ENCODE measurements at regions not wholly inside any gene's neighbourhood (a gene's known extent, or its start where the extent isn't known, plus 50 kb on each side); places are given as distances from the start of the nearest gene placed in this dataset.
"Not testable (repeated sequence)": the region's sequence is repeated elsewhere in the genome, so short reads cannot be mapped to it uniquely, and the experiment has no call there.

DNA sequence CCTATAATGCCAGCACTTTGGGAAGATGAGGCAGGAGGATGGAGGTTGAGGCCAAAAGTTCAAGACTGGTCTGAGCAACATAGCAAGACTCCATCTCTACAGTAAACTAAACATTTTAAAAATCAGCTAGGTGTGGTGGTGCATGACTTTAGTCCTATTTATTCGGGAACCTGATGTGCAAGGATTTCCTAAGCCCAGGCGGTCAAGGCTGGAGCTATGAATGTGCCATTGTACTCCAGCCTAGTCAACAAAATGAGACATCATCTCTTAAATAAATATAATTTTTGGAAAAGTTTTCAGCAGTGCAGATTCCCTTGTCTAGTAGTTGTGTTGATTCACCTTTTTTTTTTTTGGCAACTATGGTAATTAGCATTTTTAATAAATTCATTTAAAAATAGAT lies 928.7 kb upstream of the PRKX start:
- no peak overlapping the region for H3K27ac Mint-ChIP-seq
- H3K36me3 Mint-ChIP-seq (ENCODE audit: low read depth), result no peaks in the 10 kb centered on the region
- no peak for DNase-seq
- no peaks in the 10 kb centered on the region for H3K4me1 Mint-ChIP-seq (ENCODE audit: low read depth)
- TF ChIP-seq, protein P1, sequence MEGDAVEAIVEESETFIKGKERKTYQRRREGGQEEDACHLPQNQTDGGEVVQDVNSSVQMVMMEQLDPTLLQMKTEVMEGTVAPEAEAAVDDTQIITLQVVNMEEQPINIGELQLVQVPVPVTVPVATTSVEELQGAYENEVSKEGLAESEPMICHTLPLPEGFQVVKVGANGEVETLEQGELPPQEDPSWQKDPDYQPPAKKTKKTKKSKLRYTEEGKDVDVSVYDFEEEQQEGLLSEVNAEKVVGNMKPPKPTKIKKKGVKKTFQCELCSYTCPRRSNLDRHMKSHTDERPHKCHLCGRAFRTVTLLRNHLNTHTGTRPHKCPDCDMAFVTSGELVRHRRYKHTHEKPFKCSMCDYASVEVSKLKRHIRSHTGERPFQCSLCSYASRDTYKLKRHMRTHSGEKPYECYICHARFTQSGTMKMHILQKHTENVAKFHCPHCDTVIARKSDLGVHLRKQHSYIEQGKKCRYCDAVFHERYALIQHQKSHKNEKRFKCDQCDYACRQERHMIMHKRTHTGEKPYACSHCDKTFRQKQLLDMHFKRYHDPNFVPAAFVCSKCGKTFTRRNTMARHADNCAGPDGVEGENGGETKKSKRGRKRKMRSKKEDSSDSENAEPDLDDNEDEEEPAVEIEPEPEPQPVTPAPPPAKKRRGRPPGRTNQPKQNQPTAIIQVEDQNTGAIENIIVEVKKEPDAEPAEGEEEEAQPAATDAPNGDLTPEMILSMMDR (IDR thresholded peaks at IDR 0.05), result no peak
- peaks cover 2% of the 10 kb centered on the region; the same call in 1 of the 2 replicates for H3K27me3 Mint-ChIP-seq (ENCODE audit: insufficient read depth)
- H3K9me3 Mint-ChIP-seq, result peaks cover 25% of the 10 kb centered on the region
- H3K4me3 Mint-ChIP-seq, result no peak overlapping the region

DNA sequence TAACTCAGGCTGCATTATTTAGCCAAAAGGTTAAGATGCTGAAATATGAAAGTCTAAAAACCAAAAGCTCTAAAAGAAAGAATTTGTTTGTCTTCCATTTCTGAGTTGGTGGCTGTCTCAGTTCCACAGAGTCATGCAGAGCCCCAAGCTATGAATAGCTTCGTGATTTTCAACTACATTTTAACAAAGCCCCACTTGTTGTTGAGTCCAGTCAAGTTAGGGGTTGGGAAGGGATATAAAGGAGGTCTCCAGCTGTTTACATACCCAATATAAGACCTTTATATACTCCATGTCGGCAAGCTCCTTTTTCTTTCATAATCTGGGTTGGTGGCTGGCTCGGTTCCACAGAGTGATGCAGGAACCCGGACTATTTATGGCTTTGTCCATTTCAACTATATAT lies 924.6 kb upstream of the PRKX start:
- Mint-ChIP-seq H3K4me3 (no peak overlapping the region), H3K27ac (no peak overlapping the region), H3K9me3 (peaks cover 22% of the 10 kb centered on the region), H3K4me1 (ENCODE audit: low read depth) (no peaks in the 10 kb centered on the region), H3K36me3 (ENCODE audit: low read depth) (no peaks in the 10 kb centered on the region), H3K27me3 (ENCODE audit: insufficient read depth) (peaks cover 2% of the 10 kb centered on the region; the same call in 1 of the 2 replicates)
- TF ChIP-seq, protein P1 (IDR thresholded peaks at IDR 0.05), result no peak
- no peak for DNase-seq

DNA sequence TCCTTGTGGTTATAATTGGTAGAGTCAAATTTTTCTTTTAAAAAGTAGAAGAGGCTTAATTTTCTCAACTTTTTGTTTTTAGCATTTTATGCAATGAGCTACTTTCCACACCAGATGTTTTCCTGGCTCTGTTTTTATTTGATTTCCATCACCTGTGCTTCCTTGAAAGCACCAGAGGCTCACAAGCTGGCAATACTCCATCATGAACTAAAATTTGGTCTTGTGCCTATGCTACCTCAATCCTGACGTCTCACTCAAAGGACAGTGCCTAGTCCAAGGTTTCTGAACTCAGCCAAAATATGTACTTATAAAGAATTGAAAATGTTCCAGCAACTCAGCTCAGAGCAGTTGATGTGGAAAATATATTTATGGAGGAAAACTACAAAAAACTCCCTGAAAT lies 914.0 kb upstream of the PRKX start:
- no peak overlapping the region for H3K27ac Mint-ChIP-seq
- TF ChIP-seq, protein P1 (IDR thresholded peaks at IDR 0.05), result no peak
- no peak overlapping the region for H3K4me3 Mint-ChIP-seq
- no peaks in the 10 kb centered on the region; the same call in 1 of the 2 replicates for H3K27me3 Mint-ChIP-seq (ENCODE audit: insufficient read depth)
- peaks cover 10% of the 10 kb centered on the region for H3K9me3 Mint-ChIP-seq
- no peaks in the 10 kb centered on the region for H3K4me1 Mint-ChIP-seq (ENCODE audit: low read depth)
- no peaks in the 10 kb centered on the region for H3K36me3 Mint-ChIP-seq (ENCODE audit: low read depth)
- no peak for DNase-seq

DNA sequence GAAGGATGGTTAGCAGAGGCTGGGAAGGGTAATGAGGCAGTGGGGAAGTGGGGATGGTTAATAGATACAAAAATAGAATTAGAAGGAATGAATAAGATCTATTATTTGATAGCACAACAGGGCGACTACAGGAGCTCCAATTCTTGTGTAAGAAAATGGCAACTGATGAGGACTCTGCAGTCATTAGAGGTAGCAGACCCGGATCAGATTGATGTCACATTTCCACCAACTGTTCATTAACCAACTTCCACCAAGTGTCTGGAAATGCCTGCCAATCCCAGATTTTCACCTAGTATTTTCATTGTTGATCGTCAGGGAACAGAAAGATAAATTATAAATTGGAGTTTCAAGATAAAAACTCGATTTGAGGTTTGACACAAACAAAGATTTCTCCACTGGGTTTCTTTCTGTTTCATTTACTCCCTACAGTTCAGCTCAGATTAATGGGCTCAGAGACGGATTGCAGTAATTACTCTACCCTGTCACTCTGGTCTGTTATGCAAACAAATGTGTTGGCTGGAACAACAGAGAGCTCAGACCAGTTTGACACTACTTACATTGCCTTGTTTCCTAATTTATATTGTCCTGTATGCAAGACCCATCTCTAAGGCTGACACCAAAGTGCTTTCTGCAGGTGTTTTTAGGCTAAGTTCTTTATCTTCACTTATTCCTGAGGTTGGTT lies 909.2 kb upstream of the PRKX start:
- no peak for DNase-seq
- Mint-ChIP-seq H3K4me3 (no peak overlapping the region), H3K36me3 (ENCODE audit: low read depth) (no peaks in the 10 kb centered on the region), H3K9me3 (peaks cover 3% of the 10 kb centered on the region; the same call in 1 of the 2 replicates), H3K27ac (no peak overlapping the region), H3K27me3 (ENCODE audit: insufficient read depth) (no peaks in the 10 kb centered on the region), H3K4me1 (ENCODE audit: low read depth) (no peaks in the 10 kb centered on the region)
- TF ChIP-seq, protein P1 (IDR thresholded peaks at IDR 0.05), result no peak

DNA sequence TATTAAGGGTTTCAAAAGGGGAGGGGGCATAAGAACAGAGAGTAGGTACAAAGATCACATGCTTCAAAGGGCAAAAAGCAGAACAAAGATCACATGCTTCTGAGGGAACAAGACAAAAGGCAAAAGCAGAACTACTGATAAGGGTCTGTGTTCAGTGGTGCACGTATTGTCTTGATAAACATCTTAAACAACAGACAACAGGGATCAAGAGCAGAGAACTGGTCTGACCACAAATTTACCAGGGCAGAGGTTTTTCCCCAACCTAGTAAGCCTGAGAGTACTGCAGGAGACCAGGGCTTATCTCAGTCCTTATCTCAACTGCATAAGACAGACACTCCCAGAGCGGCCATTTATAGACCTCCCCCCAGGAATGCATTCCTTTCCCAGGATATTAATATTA lies 900.2 kb upstream of the PRKX start:
- H3K4me3 Mint-ChIP-seq; H3K27me3 Mint-ChIP-seq (ENCODE audit: insufficient read depth); H3K27ac Mint-ChIP-seq; H3K36me3 Mint-ChIP-seq (ENCODE audit: low read depth); DNase-seq; H3K4me1 Mint-ChIP-seq (ENCODE audit: low read depth): not testable (repeated sequence)
- peaks cover 12% of the 10 kb centered on the region; the same call in 1 of the 2 replicates for H3K9me3 Mint-ChIP-seq

DNA sequence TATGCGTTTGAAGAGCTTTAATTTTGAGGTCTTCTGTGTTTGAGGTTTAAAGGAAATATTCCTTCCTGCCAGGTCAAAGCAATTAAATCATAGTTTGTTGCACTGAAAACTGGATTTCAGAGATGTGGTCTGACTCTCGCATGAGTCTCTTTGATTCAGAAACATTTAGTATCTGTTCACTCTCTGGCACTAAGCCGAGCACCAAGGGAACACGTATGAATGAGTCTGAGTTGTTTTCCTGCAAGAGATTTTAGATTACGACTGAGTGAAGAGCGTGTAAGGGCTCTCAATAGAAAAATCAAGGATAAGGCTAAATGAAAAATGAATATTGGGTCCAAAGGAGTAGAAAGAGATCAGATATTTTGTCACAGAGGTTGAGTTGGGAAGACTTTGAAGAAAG lies 875.4 kb upstream of the PRKX start:
- no peak for DNase-seq
- H3K4me1 Mint-ChIP-seq (ENCODE audit: low read depth), result no peaks in the 10 kb centered on the region
- no peaks in the 10 kb centered on the region for H3K27me3 Mint-ChIP-seq (ENCODE audit: insufficient read depth)
- no peak overlapping the region for H3K27ac Mint-ChIP-seq
- H3K4me3 Mint-ChIP-seq, result no peak overlapping the region
- TF ChIP-seq, protein P1 (IDR thresholded peaks at IDR 0.05), result no peak
- H3K36me3 Mint-ChIP-seq (ENCODE audit: low read depth), result no peaks in the 10 kb centered on the region; the same call in 1 of the 2 replicates
- H3K9me3 Mint-ChIP-seq, result peaks cover 28% of the 10 kb centered on the region
